GM23338 (cell line): ENCODE measurements at regions not wholly inside any gene's neighbourhood (a gene's known extent, or its start where the extent isn't known, plus 50 kb on each side); places are given as distances from the start of the nearest gene placed in this dataset.

Experiments
- ATAC-seq: fragments of 200-7000 bp; cut with Tn5 transposase; 3 replicates; pipeline ENCODE4 v1.9.1; 2020
- DNase-seq: peaks from one replicate; pipeline ENCODE4 v3.0.0-alpha.2; 2015; ENCODE audit warnings: low spot score
- H2AFZ ChIP-seq: fragments of 200-600 bp; sonication (generic); 2 replicates; pipeline ENCODE4 v1.8.0; 2016; ENCODE audit warnings: antibody characterized with exemption, mild to moderate bottlenecking, moderate library complexity
- H3F3A ChIP-seq: fragments of 200-600 bp; sonication (generic); replicated peaks from 2 replicates; pipeline ENCODE4 v1.8.0; 2017; ENCODE audit warnings: antibody characterized with exemption, mixed run types, low read depth
- H3K27ac ChIP-seq: fragments of 200-600 bp; sonication (generic); 2 replicates; pipeline ENCODE4 v1.6.1; 2016; ENCODE audit warnings: low read depth
- H3K27me3 ChIP-seq: fragments of 200-600 bp; sonication (generic); 2 replicates; pipeline ENCODE4 v1.8.0; 2016; ENCODE audit warnings: mild to moderate bottlenecking, mixed run types, moderate library complexity; ENCODE audit not compliant: insufficient read depth
- H3K36me3 ChIP-seq: fragments of 200-600 bp; sonication (generic); 2 replicates; pipeline ENCODE4 v1.8.0; 2016; ENCODE audit warnings: mild to moderate bottlenecking; ENCODE audit not compliant: insufficient read depth
- H3K4me1 ChIP-seq: fragments of 200-600 bp; sonication (generic); 2 replicates; pipeline ENCODE4 v1.8.0; 2016; ENCODE audit warnings: mild to moderate bottlenecking, moderate library complexity; ENCODE audit not compliant: insufficient read depth
- H3K4me2 ChIP-seq: fragments of 200-600 bp; sonication (generic); 2 replicates; pipeline ENCODE4 v1.7.1; 2017; ENCODE audit warnings: mixed run types
- H3K4me3 ChIP-seq: fragments of 200-600 bp; sonication (generic); 2 replicates; pipeline ENCODE4 v1.6.1; 2016; ENCODE audit warnings: mixed run types
- H3K79me2 ChIP-seq: fragments of 200-600 bp; sonication (generic); replicated peaks from 2 replicates; pipeline ENCODE4 v1.8.0; 2017; ENCODE audit warnings: mild to moderate bottlenecking; ENCODE audit not compliant: insufficient read depth
- H3K9me2 ChIP-seq: fragments of 200-600 bp; sonication (generic); 2 replicates; pipeline ENCODE4 v1.8.0; 2017; ENCODE audit not compliant: insufficient read depth
- H4K20me1 ChIP-seq: fragments of 200-600 bp; sonication (generic); replicated peaks from 2 replicates; pipeline ENCODE4 v1.8.0; 2017; ENCODE audit warnings: mild to moderate bottlenecking; ENCODE audit not compliant: insufficient read depth
- H3K27ac Mint-ChIP-seq: 2 replicates; pipeline ENCODE4 v1.8.0; 2020; ENCODE audit warnings: inconsistent platforms, mild to moderate bottlenecking, moderate library complexity, mixed read lengths
- H3K27me3 Mint-ChIP-seq: 3 replicates; pipeline ENCODE4 v1.8.0; 2022; ENCODE audit warnings: low read depth, mild to moderate bottlenecking, moderate library complexity, mixed read lengths, inconsistent platforms; ENCODE audit not compliant: insufficient read depth, poor library complexity
- H3K36me3 Mint-ChIP-seq: 3 replicates; pipeline ENCODE4 v1.8.0; 2021; ENCODE audit warnings: low read depth, mild to moderate bottlenecking, inconsistent platforms, moderate library complexity, mixed read lengths
- H3K4me1 Mint-ChIP-seq: 3 replicates; pipeline ENCODE4 v1.8.0; 2020; ENCODE audit warnings: mild to moderate bottlenecking, inconsistent platforms, mixed read lengths
- H3K4me3 Mint-ChIP-seq: 3 replicates; pipeline ENCODE4 v1.8.0; 2021; ENCODE audit warnings: moderate library complexity, mild to moderate bottlenecking, inconsistent platforms, mixed read lengths
- H3K9me3 Mint-ChIP-seq: 3 replicates; pipeline ENCODE4 v1.8.0; 2020; ENCODE audit warnings: moderate library complexity, mild to moderate bottlenecking, inconsistent platforms, mixed read lengths
- CREB1 ChIP-seq: fragments of 250-450 bp; sonication (Bioruptor Pico); IDR thresholded peaks from 2 replicates; pipeline ENCODE4 v1.5.0; 2020; ENCODE audit warnings: low read depth, mild to moderate bottlenecking, moderate library complexity
- CTCF ChIP-seq, 2 experiments: fragments of 200-600 bp in 1 of 2; sonication (generic) in 1 of 2; conservative IDR thresholded peaks; 2 replicates each; pipeline versions ENCODE4 v1.5.1 to v1.6.1; 2016 to 2017; ENCODE audit warnings: antibody characterized with exemption in 2 of 2, low read depth in 2 of 2, mild to moderate bottlenecking in 2 of 2, moderate library complexity in 1 of 2
- ETS1 ChIP-seq: IDR thresholded peaks from 2 replicates; pipeline ENCODE4 v1.6.1; 2016; ENCODE audit warnings: antibody characterized with exemption
- EZH2 ChIP-seq: fragments of 200-600 bp; sonication (generic); IDR thresholded peaks from one replicate; pipeline ENCODE4 v1.8.0; 2017; ENCODE audit warnings: antibody characterized with exemption, mild to moderate bottlenecking, low read depth; ENCODE audit not compliant: unreplicated experiment
- EZH2phosphoT487 ChIP-seq: fragments of 200-600 bp; sonication (generic); IDR thresholded peaks from one replicate; pipeline ENCODE4 v1.8.1; 2018; ENCODE audit warnings: antibody characterized with exemption; ENCODE audit not compliant: unreplicated experiment
- JUNB ChIP-seq: IDR thresholded peaks from one replicate; pipeline ENCODE4 v1.6.1; 2016; ENCODE audit warnings: antibody characterized with exemption; ENCODE audit not compliant: unreplicated experiment
- NANOG ChIP-seq: IDR thresholded peaks from 2 replicates; pipeline ENCODE4 v1.6.1; 2016; ENCODE audit warnings: antibody characterized with exemption, borderline replicate concordance
- POLR2AphosphoS5 ChIP-seq: IDR thresholded peaks from 2 replicates; pipeline ENCODE4 v1.6.1; 2016; ENCODE audit warnings: antibody characterized with exemption, low read depth
- REST ChIP-seq: IDR thresholded peaks from one replicate; pipeline ENCODE4 v1.6.1; 2018; ENCODE audit warnings: antibody characterized with exemption; ENCODE audit not compliant: unreplicated experiment
- STAT1 ChIP-seq: IDR thresholded peaks from one replicate; pipeline ENCODE4 v1.6.1; 2016; ENCODE audit warnings: antibody characterized with exemption; ENCODE audit not compliant: unreplicated experiment
- ZNF114 ChIP-seq: fragments of 250-450 bp; sonication (Bioruptor Pico); IDR thresholded peaks from 2 replicates; pipeline ENCODE4 v1.5.0; 2020; ENCODE audit warnings: mild to moderate bottlenecking, moderate library complexity
- ZNF331 ChIP-seq: fragments of 250-450 bp; sonication (Bioruptor Pico); IDR thresholded peaks from 2 replicates; pipeline ENCODE4 v1.5.0; 2020; ENCODE audit warnings: low read depth, mild to moderate bottlenecking, moderate library complexity
- ZNF462 ChIP-seq: fragments of 250-450 bp; sonication (Bioruptor Pico); IDR thresholded peaks from 2 replicates; pipeline ENCODE4 v1.5.0; 2020; ENCODE audit warnings: mild to moderate bottlenecking, moderate library complexity

- TF ChIP-seq POLR2AphosphoS5 (no peak), ETS1 (no peak), NANOG (no peak), ZNF331 (CRISPR knock-in tag) (no peak), EZH2phosphoT487 (no peak), REST (no peak), CREB1 (CRISPR knock-in tag) (no peak), JUNB (no peak), ZNF462 (CRISPR knock-in tag) (no peak), EZH2 (no peak), STAT1 (no peak), ZNF114 (CRISPR knock-in tag) (no peak), CTCF (conservative IDR thresholded peaks at IDR 0.05; ENCODE audit: low read depth in 2 of 2) (no peak)
- H3K27ac Mint-ChIP-seq: no peak overlapping the region
- H3K27me3 Mint-ChIP-seq: no peaks in the 10 kb centered on the region
Measured at GRCh38 chr1:121594096-121594495, 409.3 kb downstream of the SRGAP2C start.

More at GRCh38 chr1:121594096-121594495, 409.3 kb downstream of the SRGAP2C start:
- DNase-seq: no peak
- 0 out of 3 replicates have a peak, but pooled peaks cover 3% of the 10 kb centered on the region for H3K9me3 Mint-ChIP-seq
- H4K20me1 ChIP-seq: no peaks in the 10 kb centered on the region
- H3K4me1 ChIP-seq: no peaks in the 10 kb centered on the region
- H3K27me3 ChIP-seq: no peaks in the 10 kb centered on the region
- no peak overlapping the region for H3K4me3 Mint-ChIP-seq
- H3K27ac ChIP-seq: no peak overlapping the region
- no peaks in the 10 kb centered on the region for H3F3A ChIP-seq
- H3K36me3 Mint-ChIP-seq: 0 out of 3 replicates have a peak, but pooled peaks cover 3% of the 10 kb centered on the region
- H3K4me1 Mint-ChIP-seq: no peaks in the 10 kb centered on the region
- no peak overlapping the region for H3K4me3 ChIP-seq
- no peak overlapping the region for H3K4me2 ChIP-seq
- H3K79me2 ChIP-seq: no peaks in the 10 kb centered on the region
- no peak for ATAC-seq
- H3K9me2 ChIP-seq: no peaks in the 10 kb centered on the region; the same call in 1 of the 2 replicates
- peaks cover 3% of the 10 kb centered on the region; the same call in 1 of the 2 replicates for H3K36me3 ChIP-seq
- H2AFZ ChIP-seq: no peak overlapping the region
